NCI-H510A treated with DMSO at 0.1 percent for 48 hours (cell line): ENCODE measurements at regions not wholly inside any gene's neighbourhood (a gene's known extent, or its start where the extent isn't known, plus 50 kb on each side); places are given as distances from the start of the nearest gene placed in this dataset.

Experiments used
- DNase-seq: peaks from one replicate; lab custom pipeline; 2025; lab: John Stamatoyannopoulos, UW

DNA sequence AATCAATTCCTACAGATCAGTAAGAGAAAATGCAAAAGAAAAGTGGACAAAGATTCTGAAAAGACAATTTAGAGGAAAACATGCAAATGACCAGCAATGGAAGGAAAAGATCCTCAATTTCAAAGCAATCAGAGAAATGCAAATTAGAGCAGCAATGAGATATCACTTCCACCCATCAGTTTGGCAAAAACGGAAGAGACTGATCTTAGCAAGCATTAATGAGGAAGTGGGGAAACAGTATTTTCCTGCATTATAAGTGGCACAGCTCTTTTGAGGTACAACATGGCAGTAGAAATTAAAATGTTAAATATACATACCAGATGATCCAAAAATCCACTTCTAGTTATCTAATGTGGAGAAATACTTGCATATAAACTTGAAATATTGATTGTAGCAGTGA is 69.1 kb upstream of the SLC7A1 start:
- no peak for DNase-seq

- DNase-seq = no peak
Observed at GRCh38 chr13:29654843-29655547, 59.5 kb upstream of the SLC7A1 start.

- DNase-seq = no peak
Observed at GRCh38 chr13:29654384-29654783, 58.9 kb upstream of the SLC7A1 start.

DNA sequence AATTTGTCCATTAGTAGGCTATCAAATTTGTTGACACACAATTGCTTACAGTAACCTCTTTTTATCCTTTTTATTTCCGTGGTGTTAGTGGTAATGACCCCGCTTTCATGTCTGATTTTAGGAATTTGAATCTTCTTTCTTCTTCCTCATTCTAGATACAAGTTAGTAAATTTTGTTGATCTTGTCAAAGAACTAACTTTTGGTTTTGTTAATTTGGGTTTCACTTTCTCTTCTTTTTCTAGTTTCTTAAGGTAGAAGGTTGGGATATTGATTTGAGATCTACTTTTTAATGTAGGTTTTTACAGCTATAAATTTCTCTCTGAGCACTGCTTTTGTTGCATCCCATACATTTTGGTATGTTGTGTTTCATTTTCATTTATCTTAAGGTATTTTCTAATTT is 53.3 kb upstream of the SLC7A1 start:
- DNase-seq = no peak
